ENCODE measurements at regions not wholly inside any gene's neighbourhood (a gene's known extent, or its start where the extent isn't known, plus 50 kb on each side); places are given as distances from the start of the nearest gene placed in this dataset.

DNA sequence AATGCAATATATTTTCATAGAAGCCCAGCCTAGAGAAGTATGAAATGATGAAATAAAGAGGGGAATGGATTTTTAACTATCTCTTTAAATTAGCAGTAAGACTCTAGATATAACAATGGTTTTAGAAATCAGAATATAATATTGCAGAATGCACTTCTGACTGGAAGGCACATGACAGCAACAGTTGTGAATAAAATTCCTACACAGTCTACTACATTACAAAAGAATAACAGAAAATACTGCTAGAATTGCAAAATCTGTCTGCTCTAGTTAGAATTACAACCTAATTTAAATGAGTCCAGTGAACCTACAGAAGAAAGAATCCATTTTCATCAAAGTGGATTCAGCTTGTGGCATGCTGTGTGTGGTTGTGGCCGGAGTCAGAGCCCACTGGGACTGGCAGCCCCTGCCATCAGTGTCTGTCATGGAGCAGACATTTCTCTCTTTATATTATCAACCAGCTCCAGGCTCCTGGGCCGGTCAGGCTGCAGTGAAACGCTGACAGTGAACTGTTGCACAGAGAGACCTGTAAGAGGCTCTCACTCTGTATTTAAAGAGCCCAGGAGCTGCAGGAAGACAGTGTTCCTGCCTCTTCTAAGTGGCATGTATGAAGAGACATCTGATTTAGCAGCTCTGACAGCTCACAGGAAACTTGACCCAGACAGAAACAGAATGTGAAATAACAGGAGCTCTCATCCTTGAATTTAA, 1523.8 kb upstream of the CADM2 start:
- Histone ChIP-seq H3K36me3 (no peaks in the 10 kb centered on the region), H3K9me3 (peaks cover 0 to 2% of the 10 kb centered on the region in 2 donors), H3K4me3 (no peak overlapping the region), H3K4me1 (no peaks in the 10 kb centered on the region), H3K27ac (no peak overlapping the region), H3K27me3 (no peaks in the 10 kb centered on the region)
- intact Hi-C loops (cut with DNase I; ENCODE audit: low total_unique reads) (no loop called here), in situ Hi-C loops (cut with MboI; ENCODE audit: low pct_ligation_motif_present in 1 of 4, low pct_unique_long_range_greater_than_20kb in 1 of 4, low sequenced_read_pairs in 3 of 4) (no loop called here)
- 37 to 83% methylated on average over 1 to 3 of the region's 3 CpGs for WGBS, 2 donors (ENCODE audit: low coverage in 1 of 2)
- DNase-seq: no peak
- no peak for TF ChIP-seq POLR2A (IDR thresholded peaks at IDR 0.05)
- TF ChIP-seq EP300 (IDR thresholded peaks at IDR 0.05; ENCODE audit: low read depth): no peak
- TF ChIP-seq, protein P1, sequence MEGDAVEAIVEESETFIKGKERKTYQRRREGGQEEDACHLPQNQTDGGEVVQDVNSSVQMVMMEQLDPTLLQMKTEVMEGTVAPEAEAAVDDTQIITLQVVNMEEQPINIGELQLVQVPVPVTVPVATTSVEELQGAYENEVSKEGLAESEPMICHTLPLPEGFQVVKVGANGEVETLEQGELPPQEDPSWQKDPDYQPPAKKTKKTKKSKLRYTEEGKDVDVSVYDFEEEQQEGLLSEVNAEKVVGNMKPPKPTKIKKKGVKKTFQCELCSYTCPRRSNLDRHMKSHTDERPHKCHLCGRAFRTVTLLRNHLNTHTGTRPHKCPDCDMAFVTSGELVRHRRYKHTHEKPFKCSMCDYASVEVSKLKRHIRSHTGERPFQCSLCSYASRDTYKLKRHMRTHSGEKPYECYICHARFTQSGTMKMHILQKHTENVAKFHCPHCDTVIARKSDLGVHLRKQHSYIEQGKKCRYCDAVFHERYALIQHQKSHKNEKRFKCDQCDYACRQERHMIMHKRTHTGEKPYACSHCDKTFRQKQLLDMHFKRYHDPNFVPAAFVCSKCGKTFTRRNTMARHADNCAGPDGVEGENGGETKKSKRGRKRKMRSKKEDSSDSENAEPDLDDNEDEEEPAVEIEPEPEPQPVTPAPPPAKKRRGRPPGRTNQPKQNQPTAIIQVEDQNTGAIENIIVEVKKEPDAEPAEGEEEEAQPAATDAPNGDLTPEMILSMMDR (IDR thresholded peaks at IDR 0.05): no peak
- TF ChIP-seq POLR2AphosphoS5 (IDR thresholded peaks at IDR 0.05): no peak

DNA sequence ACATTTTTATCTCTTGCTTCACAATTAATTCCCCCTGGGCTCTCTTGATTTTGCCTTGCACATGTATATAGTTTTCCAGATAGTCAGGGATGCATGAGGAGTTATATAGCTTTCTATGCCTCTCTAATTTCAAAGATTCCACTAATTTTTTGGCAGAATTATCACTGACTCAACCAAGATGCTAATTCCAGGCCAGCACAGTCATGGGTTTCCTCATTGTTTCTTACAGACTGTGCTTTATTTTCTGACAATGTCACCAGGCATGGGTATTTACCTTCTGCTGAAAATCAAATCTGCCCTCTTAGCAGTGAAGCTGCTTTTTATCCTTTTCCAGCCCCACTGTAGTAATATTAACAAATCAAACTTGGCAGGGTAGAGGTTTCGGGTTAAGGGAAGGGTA, 1520.6 kb upstream of the CADM2 start:
- WGBS, 2 donors (ENCODE audit: low coverage in 1 of 2): 61 to 67% methylated on average over 1 of the region's 1 CpG
- in situ Hi-C loops (cut with MboI; ENCODE audit: low pct_ligation_motif_present in 1 of 4, low pct_unique_long_range_greater_than_20kb in 1 of 4, low sequenced_read_pairs in 3 of 4): no loop called here

DNA sequence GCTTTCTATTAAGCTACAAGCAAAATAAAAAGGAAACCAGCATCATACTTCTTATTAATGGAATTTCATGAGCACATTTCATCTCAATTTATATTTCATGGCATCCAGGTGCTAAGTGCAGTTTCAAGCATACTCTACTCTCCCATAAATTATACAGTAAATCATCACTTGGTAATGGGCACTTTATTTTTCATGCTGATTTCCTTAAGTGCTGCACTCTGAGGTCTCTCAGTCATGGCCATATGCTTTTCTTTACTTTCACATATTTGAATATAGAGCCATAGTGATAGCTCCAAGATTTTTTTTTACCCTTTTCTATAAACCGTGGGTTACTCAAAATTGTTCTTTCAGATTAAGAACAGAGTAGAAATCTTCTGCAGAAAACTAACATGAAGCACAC, 1505.7 kb upstream of the CADM2 start:
- Histone ChIP-seq H3K9me3 (peaks cover 0 to 4% of the 10 kb centered on the region in 2 donors), H3K27ac (no peak overlapping the region), H3K4me1 (no peaks in the 10 kb centered on the region), H3K4me3 (no peak overlapping the region), H3K36me3 (no peaks in the 10 kb centered on the region), H3K27me3 (no peaks in the 10 kb centered on the region)
- TF ChIP-seq POLR2AphosphoS5 (IDR thresholded peaks at IDR 0.05) (no peak), EP300 (IDR thresholded peaks at IDR 0.05; ENCODE audit: low read depth) (no peak), POLR2A (IDR thresholded peaks at IDR 0.05) (no peak)
- TF ChIP-seq, protein P1 (IDR thresholded peaks at IDR 0.05): no peak
- DNase-seq: no peak
- in situ Hi-C loops (cut with MboI; ENCODE audit: low pct_ligation_motif_present in 1 of 4, low pct_unique_long_range_greater_than_20kb in 1 of 4, low sequenced_read_pairs in 3 of 4) (no loop called here), intact Hi-C loops (cut with DNase I; ENCODE audit: low total_unique reads) (loop anchor here (2.0 kb wide), 1 partner anchor 14 kb away; no protein-coding TSS in a partner anchor)
- WGBS, 2 donors (ENCODE audit: low coverage in 1 of 2): 40 to 50% methylated on average over 1 of the region's 1 CpG

More for the DNA sequence above, 1520.6 kb upstream of the CADM2 start:
- DNase-seq: no peak
- no peak overlapping the region for H3K27ac ChIP-seq
- H3K4me3 ChIP-seq: no peak overlapping the region
- no peaks in the 10 kb centered on the region for H3K27me3 ChIP-seq
- no peaks in the 10 kb centered on the region for H3K4me1 ChIP-seq
- no peaks in the 10 kb centered on the region for H3K36me3 ChIP-seq
- H3K9me3 ChIP-seq: peaks cover 0 to 2% of the 10 kb centered on the region in 2 donors
- TF ChIP-seq POLR2A (IDR thresholded peaks at IDR 0.05): no peak
- TF ChIP-seq, protein P1 (IDR thresholded peaks at IDR 0.05): no peak
- TF ChIP-seq POLR2AphosphoS5 (IDR thresholded peaks at IDR 0.05): no peak
- no peak for TF ChIP-seq EP300 (IDR thresholded peaks at IDR 0.05; ENCODE audit: low read depth)
- intact Hi-C loops (cut with DNase I; ENCODE audit: low total_unique reads): loop anchor here (2.0 kb wide), 1 partner anchor 15 kb away; no protein-coding TSS in a partner anchor

DNA sequence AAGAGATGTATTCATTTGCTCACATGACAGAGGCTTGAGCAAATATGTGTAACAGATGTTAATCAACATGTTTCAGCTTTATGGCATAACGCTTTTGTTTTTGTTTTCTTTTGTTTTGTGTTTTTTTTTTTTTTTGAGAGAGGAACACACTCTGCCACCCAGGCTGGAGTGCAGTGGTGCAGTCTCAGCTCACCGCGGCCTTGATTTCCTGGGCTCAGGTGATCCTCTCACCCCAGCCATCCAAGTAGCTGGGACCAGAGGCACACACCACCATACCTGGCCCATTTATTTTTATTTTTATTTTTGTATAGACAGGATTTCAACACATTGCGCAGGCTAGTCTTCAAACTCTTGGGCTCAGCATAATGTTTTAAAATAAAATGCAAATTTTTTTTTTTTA, 1504.4 kb upstream of the CADM2 start:
- H3K4me1 ChIP-seq: no peaks in the 10 kb centered on the region
- intact Hi-C loops (cut with DNase I; ENCODE audit: low total_unique reads): no loop called here
- no peak for DNase-seq
- TF ChIP-seq POLR2AphosphoS5 (IDR thresholded peaks at IDR 0.05) (no peak), EP300 (IDR thresholded peaks at IDR 0.05; ENCODE audit: low read depth) (no peak), POLR2A (IDR thresholded peaks at IDR 0.05) (no peak)
- TF ChIP-seq, protein P1 (IDR thresholded peaks at IDR 0.05): no peak
- H3K9me3 ChIP-seq: peaks cover 0 to 4% of the 10 kb centered on the region in 2 donors
- WGBS, 2 donors (ENCODE audit: low coverage in 1 of 2): 83 to 86% methylated on average over 2 to 4 of the region's 4 CpGs
- H3K27me3 ChIP-seq: no peaks in the 10 kb centered on the region
- H3K4me3 ChIP-seq: no peak overlapping the region
- H3K36me3 ChIP-seq: no peaks in the 10 kb centered on the region
- no peak overlapping the region for H3K27ac ChIP-seq
- in situ Hi-C loops (cut with MboI; ENCODE audit: low pct_ligation_motif_present in 1 of 4, low pct_unique_long_range_greater_than_20kb in 1 of 4, low sequenced_read_pairs in 3 of 4): no loop called here

Measured in transverse colon (tissue), 4 donors.